ENCODE measurements at regions not wholly inside any gene's neighbourhood (a gene's known extent, or its start where the extent isn't known, plus 50 kb on each side); places are given as distances from the start of the nearest gene placed in this dataset.

DNA sequence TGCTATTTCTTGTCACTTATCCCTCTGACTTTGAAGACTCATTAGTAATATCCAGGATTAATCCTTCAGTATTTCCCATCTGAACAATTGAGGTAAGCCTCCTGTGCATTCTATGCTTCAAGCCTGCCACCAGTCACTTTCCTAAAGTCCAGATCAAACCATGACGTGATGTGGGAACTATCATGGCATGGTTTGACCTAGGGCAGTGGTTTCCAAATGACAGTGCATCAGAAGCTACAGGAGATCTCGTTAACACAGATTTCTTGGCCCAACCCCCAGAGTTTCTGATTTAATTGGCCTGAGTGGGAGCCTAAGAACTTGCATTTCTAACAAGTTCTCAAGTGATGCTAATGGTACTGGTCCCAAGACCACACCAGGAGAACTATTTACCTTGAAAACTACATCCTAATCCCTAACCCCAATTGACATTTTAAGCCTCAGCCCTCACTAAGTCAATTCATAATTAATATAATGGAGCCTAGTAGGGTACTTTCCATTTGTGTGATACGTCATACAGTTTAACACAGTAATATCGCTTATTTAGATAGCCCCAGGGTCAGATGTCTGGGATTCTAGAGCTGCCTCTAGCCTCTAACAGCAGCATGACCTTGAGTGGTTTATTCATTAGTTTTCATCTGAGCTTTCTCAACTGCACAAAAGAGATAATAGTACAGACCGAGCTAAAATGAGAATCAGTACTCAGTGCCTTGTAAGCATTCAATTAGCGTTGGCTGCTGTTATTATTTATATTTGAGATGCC lies 907.6 kb downstream of the TFAP2A start:
- TF ChIP-seq, protein P1, sequence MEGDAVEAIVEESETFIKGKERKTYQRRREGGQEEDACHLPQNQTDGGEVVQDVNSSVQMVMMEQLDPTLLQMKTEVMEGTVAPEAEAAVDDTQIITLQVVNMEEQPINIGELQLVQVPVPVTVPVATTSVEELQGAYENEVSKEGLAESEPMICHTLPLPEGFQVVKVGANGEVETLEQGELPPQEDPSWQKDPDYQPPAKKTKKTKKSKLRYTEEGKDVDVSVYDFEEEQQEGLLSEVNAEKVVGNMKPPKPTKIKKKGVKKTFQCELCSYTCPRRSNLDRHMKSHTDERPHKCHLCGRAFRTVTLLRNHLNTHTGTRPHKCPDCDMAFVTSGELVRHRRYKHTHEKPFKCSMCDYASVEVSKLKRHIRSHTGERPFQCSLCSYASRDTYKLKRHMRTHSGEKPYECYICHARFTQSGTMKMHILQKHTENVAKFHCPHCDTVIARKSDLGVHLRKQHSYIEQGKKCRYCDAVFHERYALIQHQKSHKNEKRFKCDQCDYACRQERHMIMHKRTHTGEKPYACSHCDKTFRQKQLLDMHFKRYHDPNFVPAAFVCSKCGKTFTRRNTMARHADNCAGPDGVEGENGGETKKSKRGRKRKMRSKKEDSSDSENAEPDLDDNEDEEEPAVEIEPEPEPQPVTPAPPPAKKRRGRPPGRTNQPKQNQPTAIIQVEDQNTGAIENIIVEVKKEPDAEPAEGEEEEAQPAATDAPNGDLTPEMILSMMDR (conservative IDR thresholded peaks at IDR 0.05; ENCODE audit: low read depth, low read length): no peak
- no peak for TF ChIP-seq RFX5 (IDR thresholded peaks at IDR 0.05; ENCODE audit: low read depth, low read length)
- no peak for TF ChIP-seq RAD21 (IDR thresholded peaks at IDR 0.05; ENCODE audit: low read length)
- TF ChIP-seq MXI1 (IDR thresholded peaks at IDR 0.05; ENCODE audit: borderline replicate concordance, low read depth, low read length): no peak
- TF ChIP-seq BHLHE40 (IDR thresholded peaks at IDR 0.05; ENCODE audit: low read depth, low read length): no peak
- no peak for TF ChIP-seq CEBPB (IDR thresholded peaks at IDR 0.05; ENCODE audit: low read depth, low read length)
- TF ChIP-seq FOS (IDR thresholded peaks at IDR 0.05; ENCODE audit: low read depth, low read length): no peak
- TF ChIP-seq, protein P2, sequence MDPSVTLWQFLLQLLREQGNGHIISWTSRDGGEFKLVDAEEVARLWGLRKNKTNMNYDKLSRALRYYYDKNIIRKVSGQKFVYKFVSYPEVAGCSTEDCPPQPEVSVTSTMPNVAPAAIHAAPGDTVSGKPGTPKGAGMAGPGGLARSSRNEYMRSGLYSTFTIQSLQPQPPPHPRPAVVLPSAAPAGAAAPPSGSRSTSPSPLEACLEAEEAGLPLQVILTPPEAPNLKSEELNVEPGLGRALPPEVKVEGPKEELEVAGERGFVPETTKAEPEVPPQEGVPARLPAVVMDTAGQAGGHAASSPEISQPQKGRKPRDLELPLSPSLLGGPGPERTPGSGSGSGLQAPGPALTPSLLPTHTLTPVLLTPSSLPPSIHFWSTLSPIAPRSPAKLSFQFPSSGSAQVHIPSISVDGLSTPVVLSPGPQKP (IDR thresholded peaks at IDR 0.05; ENCODE audit: borderline replicate concordance, low read depth, low read length): no peak
- TF ChIP-seq POLR2A (IDR thresholded peaks at IDR 0.05; ENCODE audit: low read depth, low read length): no peak
- TF ChIP-seq, protein P3, sequence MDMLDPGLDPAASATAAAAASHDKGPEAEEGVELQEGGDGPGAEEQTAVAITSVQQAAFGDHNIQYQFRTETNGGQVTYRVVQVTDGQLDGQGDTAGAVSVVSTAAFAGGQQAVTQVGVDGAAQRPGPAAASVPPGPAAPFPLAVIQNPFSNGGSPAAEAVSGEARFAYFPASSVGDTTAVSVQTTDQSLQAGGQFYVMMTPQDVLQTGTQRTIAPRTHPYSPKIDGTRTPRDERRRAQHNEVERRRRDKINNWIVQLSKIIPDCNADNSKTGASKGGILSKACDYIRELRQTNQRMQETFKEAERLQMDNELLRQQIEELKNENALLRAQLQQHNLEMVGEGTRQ (IDR thresholded peaks at IDR 0.05; ENCODE audit: low read depth, low read length): no peak
- TF ChIP-seq CHD1 (IDR thresholded peaks at IDR 0.05; ENCODE audit: low read depth, low read length): no peak
